K562 (cell line): ENCODE measurements at regions not wholly inside any gene's neighbourhood (a gene's known extent, or its start where the extent isn't known, plus 50 kb on each side); places are given as distances from the start of the nearest gene placed in this dataset.
A peak's percentile ranks its signal among the peaks of the same experiment; 100 is the strongest.

ENCODE experiments used
- ATAC-seq: fragments of 200-7000 bp; cut with Tn5 transposase; 3 replicates; pipeline ENCODE4 v1.9.1; 2020; ENCODE audit warnings: moderate library complexity
- BruUV-seq: library from RNA; stranded (reverse); fragments of 400-500 nt; replicated peaks from 2 replicates; lab custom pipeline; 2021; lab: Mats Ljungman, UMichigan
- CTCF ChIA-PET: fragments of 300-600 bp; formaldehyde crosslinking; extraction: SDS; loops from one replicate; lab custom pipeline; 2021; ENCODE audit warnings: low intra/inter-chr PET ratio; lab: Yijun Ruan, JAX
- POLR2A ChIA-PET: fragments of 300-600, 350-650 bp; sonication (Branson Sonifier 250); formaldehyde crosslinking; extraction: SDS; loops from one replicate; lab custom pipeline; 2021; ENCODE audit warnings: antibody characterized with exemption, inconsistent platforms; lab: Yijun Ruan, JAX
- DNase-seq, 4 experiments: peaks; one replicate each; pipeline versions ENCODE4 v3.0.0 to v3.0.0-alpha.2; 2011 to 2018; ENCODE audit warnings: low spot score in 3 of 4, mixed read lengths in 3 of 4; ENCODE audit errors: extremely low read depth in 1 of 4
- FAIRE-seq: peaks from 2 replicates; lab custom pipeline; 2011; peaks lifted over from hg19 to GRCh38; lab: Jason Lieb, UNC
- H2AFZ ChIP-seq: 2 replicates; pipeline ENCODE4 v1.6.0; 2011; ENCODE audit warnings: low read depth, low read length, control low read depth, inconsistent platforms
- H3K27ac ChIP-seq: fragments of 200-600 bp; 3 replicates; pipeline ENCODE4 v1.8.0; 2011; ENCODE audit warnings: low read depth, mild to moderate bottlenecking, control low read depth, inconsistent platforms, low read length, moderate library complexity, mixed read lengths; ENCODE audit errors: extremely low read depth
- H3K27me3 ChIP-seq, 2 experiments: fragments of 300-600 bp in 1 of 2; 2 replicates in 1 of 2; 3 replicates in 1 of 2; pipeline versions ENCODE4 v1.6.0 to v1.8.0; 2011; ENCODE audit warnings: inconsistent platforms in 2 of 2, low read length in 2 of 2, mild to moderate bottlenecking in 1 of 2, mixed read lengths in 1 of 2, moderate library complexity in 1 of 2; ENCODE audit not compliant: control insufficient read depth in 2 of 2, insufficient read depth in 2 of 2
- H3K36me3 ChIP-seq: fragments of 300-600 bp; 3 replicates; pipeline ENCODE4 v1.8.0; 2011; ENCODE audit warnings: mild to moderate bottlenecking, low read length, inconsistent platforms; ENCODE audit not compliant: control insufficient read depth, insufficient read depth
- H3K4me1 ChIP-seq, 2 experiments: fragments of 200-600 bp in 1 of 2; replicated peaks in 1 of 2; 2 replicates in 1 of 2; 3 replicates in 1 of 2; pipeline versions ENCODE4 v1.5.1 to v1.8.0; 2011; ENCODE audit warnings: inconsistent platforms in 2 of 2, low read length in 2 of 2, mild to moderate bottlenecking in 1 of 2, mixed read lengths in 1 of 2, moderate library complexity in 1 of 2; ENCODE audit not compliant: control insufficient read depth in 2 of 2, insufficient read depth in 2 of 2
- H3K4me2 ChIP-seq: 2 replicates; pipeline ENCODE4 v1.6.1; 2011; ENCODE audit warnings: low read length, control low read depth, inconsistent platforms, mixed read lengths; ENCODE audit not compliant: insufficient read depth
- H3K4me3 ChIP-seq: fragments of 200-600 bp; sonication (generic), shearing (Covaris generic); 2 replicates; pipeline ENCODE4 v1.5.1; 2016; ENCODE audit warnings: control low read depth, inconsistent platforms
- H3K79me2 ChIP-seq: fragments of 200-600 bp; 3 replicates; pipeline ENCODE4 v1.8.0; 2011; ENCODE audit warnings: low read length, inconsistent platforms; ENCODE audit not compliant: control insufficient read depth, insufficient read depth
- H3K9ac ChIP-seq, 2 experiments: 2 replicates each; pipeline versions ENCODE4 v1.6.0 to v1.6.1; 2011; ENCODE audit warnings: low read depth in 2 of 2, low read length in 2 of 2, control low read depth in 1 of 2, inconsistent platforms in 1 of 2, mild to moderate bottlenecking in 1 of 2, mixed read lengths in 1 of 2; ENCODE audit not compliant: insufficient read depth in 1 of 2
- H3K9me1 ChIP-seq: one replicate; pipeline ENCODE4 v1.6.0; 2011; ENCODE audit warnings: inconsistent platforms, mild to moderate bottlenecking, low read length, moderate library complexity; ENCODE audit not compliant: control insufficient read depth, insufficient read depth
- H3K9me3 ChIP-seq: replicated peaks from 2 replicates; pipeline ENCODE4 v1.5.1; 2011; ENCODE audit warnings: low read depth, low read length, inconsistent platforms; ENCODE audit not compliant: control insufficient read depth, insufficient read depth
- H4K20me1 ChIP-seq: replicated peaks from 2 replicates; pipeline ENCODE4 v1.6.1; 2011; ENCODE audit warnings: low read length, inconsistent platforms, mixed read lengths; ENCODE audit not compliant: control insufficient read depth, insufficient read depth
- ATF1 ChIP-seq, 2 experiments: fragments of 450-650 bp in 1 of 2; IDR thresholded peaks; 2 replicates each; pipeline ENCODE4 v1.6.1; 2016; ENCODE audit warnings: missing compliant biosample characterization in 1 of 2, missing genetic modification characterization in 1 of 2
- BRF2 ChIP-seq: IDR thresholded peaks from 3 replicates; pipeline ENCODE4 v1.6.1; 2011; ENCODE audit warnings: borderline replicate concordance, mild to moderate bottlenecking; ENCODE audit not compliant: insufficient read length, insufficient read depth
- GTF3C2 ChIP-seq: IDR thresholded peaks from 3 replicates; pipeline ENCODE4 v1.6.1; 2011; ENCODE audit warnings: borderline replicate concordance, mild to moderate bottlenecking, moderate library complexity; ENCODE audit not compliant: insufficient read length; ENCODE audit errors: extremely low read depth
- JUN ChIP-seq, 2 experiments: sonication (generic) in 1 of 2; formaldehyde crosslinking in 1 of 2; IDR thresholded peaks; 2 replicates each; pipeline versions ENCODE4 v1.6.1 to v1.8.0; 2012 to 2022; ENCODE audit warnings: borderline replicate concordance in 2 of 2, mild to moderate bottlenecking in 2 of 2, improper control_type of control experiment in 1 of 2, low read depth in 1 of 2, low read length in 1 of 2, missing genetic modification reagents in 1 of 2
- LCOR ChIP-seq: sonication (generic); formaldehyde crosslinking; IDR thresholded peaks from 2 replicates; pipeline ENCODE4 v1.8.0; 2022; ENCODE audit warnings: mild to moderate bottlenecking, missing genetic modification reagents
- NFE2L1 ChIP-seq: fragments of 450-650 bp; IDR thresholded peaks from 2 replicates; pipeline ENCODE4 v1.6.1; 2016; ENCODE audit warnings: missing genetic modification characterization, low read depth, mild to moderate bottlenecking, missing compliant biosample characterization, moderate library complexity, borderline replicate concordance
- PHTF2 ChIP-seq: fragments of 250-450 bp; sonication (Bioruptor Pico); IDR thresholded peaks from 2 replicates; pipeline ENCODE4 v1.5.0; 2021; ENCODE audit warnings: mild to moderate bottlenecking
- PRMT5 ChIP-seq: sonication (generic); formaldehyde crosslinking; IDR thresholded peaks from 2 replicates; pipeline ENCODE4 v1.5.0; 2020; ENCODE audit warnings: missing genetic modification reagents
- PYGO2 ChIP-seq: fragments of 450-650 bp; IDR thresholded peaks from 2 replicates; pipeline ENCODE4 v1.6.1; 2016; ENCODE audit warnings: mild to moderate bottlenecking, missing genetic modification characterization, moderate library complexity, missing compliant biosample characterization
- TEAD2 ChIP-seq: fragments of 450-650 bp; IDR thresholded peaks from 2 replicates; pipeline ENCODE4 v1.6.1; 2016; ENCODE audit warnings: missing genetic modification characterization, control low read depth, missing compliant biosample characterization
- TFAP4 ChIP-seq: sonication (generic); formaldehyde crosslinking; IDR thresholded peaks from 2 replicates; pipeline ENCODE4 v1.8.0; 2022; ENCODE audit warnings: missing genetic modification reagents, mild to moderate bottlenecking, moderate library complexity, borderline replicate concordance
- ZBTB26 ChIP-seq: fragments of 450-650 bp; formaldehyde crosslinking; IDR thresholded peaks from 2 replicates; pipeline ENCODE4 v1.4.0; 2022; ENCODE audit warnings: missing genetic modification characterization
- ZKSCAN8 ChIP-seq: fragments of 200-800 bp; sonication (Bioruptor generic); IDR thresholded peaks from 2 replicates; pipeline ENCODE4 v1.6.1; 2016; ENCODE audit warnings: missing genetic modification characterization, missing compliant biosample characterization
- ZNF217 ChIP-seq: sonication (generic); formaldehyde crosslinking; IDR thresholded peaks from 2 replicates; pipeline ENCODE4 v1.8.0; 2022; ENCODE audit warnings: mild to moderate bottlenecking, missing genetic modification reagents
- ZNF444 ChIP-seq: fragments of 250-450 bp; sonication (Bioruptor Pico); IDR thresholded peaks from 2 replicates; pipeline ENCODE4 v1.4.0; 2020; ENCODE audit warnings: mild to moderate bottlenecking, moderate library complexity
- WGBS: fragments of 100-300 bp; shearing (Covaris generic); methylation state at CpG from one replicate; pipeline ENCODE4 v1.1.6; 2016; ENCODE audit warnings: low coverage, mixed read lengths; ENCODE audit not compliant: insufficient coverage; ENCODE audit errors: missing lambda C conversion rate; 5-methylcytosine and 5-hydroxymethylcytosine counted together
- in situ Hi-C: fragments of 300-500 bp; cut with MboI; formaldehyde crosslinking; loops from 4 replicates; pipeline ENCODE4 v1.15.0; 2018; ENCODE audit warnings: inconsistent platforms, mixed read lengths
- intact Hi-C: fragments of 100-400 bp; cut with micrococcal nuclease; formaldehyde crosslinking; loops from 2 replicates; pipeline ENCODE4 v1.14.2; 2022

GRCh38 chr22:22773427-22773826 is 114.2 kb upstream of the IGLL5 start:
- no peak overlapping the region for H3K4me2 ChIP-seq
- intact Hi-C loops (loop anchor here (5.0 kb wide), 1 partner anchor 51 kb away; no protein-coding TSS in a partner anchor), in situ Hi-C loops (no loop called here)
- H3K9ac ChIP-seq = no peak overlapping the region
- DNase-seq = no peak
- H3K9me1 ChIP-seq = peaks cover 3% of the 10 kb centered on the region
- no peaks in the 10 kb centered on the region for H3K9me3 ChIP-seq
- no peaks in the 10 kb centered on the region for H3K79me2 ChIP-seq
- peaks cover 42% of the 10 kb centered on the region for H4K20me1 ChIP-seq
- H3K4me1 ChIP-seq = no peaks in the 10 kb centered on the region
- no peak for FAIRE-seq
- H3K4me3 ChIP-seq = no peak overlapping the region
- CTCF ChIA-PET = interaction anchor here (0.9 to 1.2 kb wide), 2 partner anchors 9 to 104 kb away, joined by 4 read pairs; no protein-coding TSS in a partner anchor
- WGBS = under 1% methylated on average over 5 of the region's 5 CpGs
- no peak for ATAC-seq
- no peak overlapping the region for H3K27ac ChIP-seq
- no peaks in the 10 kb centered on the region for H3K36me3 ChIP-seq
- H2AFZ ChIP-seq = no peak overlapping the region
- H3K27me3 ChIP-seq = peaks cover under 1 to 31% of the 10 kb centered on the region in 2 experiments; a peak in 2 of 5 replicates
- POLR2A ChIA-PET = interaction anchor here (1.2 to 3.3 kb wide), 6 partner anchors 9 to 125 kb away, joined by 3 to 15 read pairs (median 6); no protein-coding TSS in a partner anchor
- BruUV-seq = no TSS peak
- TF ChIP-seq NFE2L1 (no peak), PYGO2 (tag) (no peak), ZNF217 (no peak), PHTF2 (no peak), TFAP4 (CRISPR knock-in tag) (0 out of 2 replicates have a peak, but pooled peaks have one; percentile 4), ATF1 (CRISPR knock-in tag; IDR thresholded peaks at IDR 0.05) (peak; percentile 8; the same call in 1 of the 2 replicates), ATF1 (tag; IDR thresholded peaks at IDR 0.05) (no peak), ZKSCAN8 (CRISPR knock-in tag) (no peak), GTF3C2 (no peak), BRF2 (no peak), JUN (IDR thresholded peaks at IDR 0.05; ENCODE audit: borderline replicate concordance, low read depth, low read length) (no peak), JUN (CRISPR knock-in tag; IDR thresholded peaks at IDR 0.05; ENCODE audit: borderline replicate concordance) (0 out of 2 replicates have a peak, but pooled peaks have one; percentile 42), TEAD2 (tag) (no peak), ZNF444 (no peak), ZBTB26 (no peak), LCOR (CRISPR knock-in tag) (no peak), PRMT5 (CRISPR knock-in tag) (0 out of 2 replicates have a peak, but pooled peaks have one; percentile 61)
